HEK293 (cell line): ENCODE measurements at regions not wholly inside any gene's neighbourhood (a gene's known extent, or its start where the extent isn't known, plus 50 kb on each side); places are given as distances from the start of the nearest gene placed in this dataset.

Experiments
- CTCF ChIP-seq: fragments of 450-650 bp; formaldehyde crosslinking; IDR thresholded peaks from 2 replicates; pipeline ENCODE4 v1.5.1; 2016; ENCODE audit warnings: missing biosample characterization, missing genetic modification characterization
- HOXA7 ChIP-seq: sonication (generic); formaldehyde crosslinking; IDR thresholded peaks from 2 replicates; pipeline ENCODE4 v1.8.1; 2022; ENCODE audit warnings: missing genetic modification reagents, borderline replicate concordance
- REPIN1 ChIP-seq: fragments of 450-650 bp; formaldehyde crosslinking; IDR thresholded peaks from 2 replicates; pipeline ENCODE4 v1.5.1; 2017; ENCODE audit warnings: missing biosample characterization, missing genetic modification characterization, low read depth
- SP2 ChIP-seq: fragments of 450-650 bp; formaldehyde crosslinking; IDR thresholded peaks from 2 replicates; pipeline ENCODE4 v1.5.1; 2016; ENCODE audit warnings: missing biosample characterization, missing genetic modification characterization
- YY1 ChIP-seq: fragments of 450-650 bp; formaldehyde crosslinking; IDR thresholded peaks from 2 replicates; pipeline ENCODE4 v1.5.1; 2018; ENCODE audit warnings: missing biosample characterization, missing genetic modification characterization
- ZNF266 ChIP-seq: fragments of 450-650 bp; formaldehyde crosslinking; IDR thresholded peaks from 2 replicates; pipeline ENCODE4 v1.5.1; 2016; ENCODE audit warnings: missing biosample characterization, missing genetic modification characterization, low read depth
- ZNF274 ChIP-seq, 2 experiments: fragments of 200-500 bp in 1 of 2; fragments of 450-650 bp in 1 of 2; sonication (Bioruptor generic) in 1 of 2; formaldehyde crosslinking in 1 of 2; IDR thresholded peaks; 2 replicates each; pipeline versions ENCODE4 v1.5.1 to v1.6.1; 2014 to 2016; ENCODE audit warnings: borderline replicate concordance in 1 of 2, inconsistent platforms in 1 of 2, low read length in 1 of 2, missing biosample characterization in 1 of 2, missing genetic modification characterization in 1 of 2
- ZNF423 ChIP-seq: fragments of 450-650 bp; formaldehyde crosslinking; IDR thresholded peaks from 2 replicates; pipeline ENCODE4 v1.5.1; 2016; ENCODE audit warnings: missing biosample characterization, missing genetic modification characterization
- ZNF530 ChIP-seq: fragments of 450-650 bp; formaldehyde crosslinking; IDR thresholded peaks from 2 replicates; pipeline ENCODE4 v1.5.1; 2016; ENCODE audit warnings: low read depth, missing biosample characterization, missing genetic modification characterization
- ZNF747 ChIP-seq: fragments of 450-650 bp; formaldehyde crosslinking; IDR thresholded peaks from 2 replicates; pipeline ENCODE4 v1.5.1; 2016; ENCODE audit warnings: missing biosample characterization, missing genetic modification characterization
- TF ChIP-seq, protein P1 (sequence below): fragments of 450-650 bp; formaldehyde crosslinking; IDR thresholded peaks from 2 replicates; pipeline ENCODE4 v1.5.1; 2016; ENCODE audit warnings: missing biosample characterization, missing genetic modification characterization
- TF ChIP-seq, protein P2 (sequence below): fragments of 450-650 bp; formaldehyde crosslinking; IDR thresholded peaks from 2 replicates; pipeline ENCODE4 v1.5.1; 2016; ENCODE audit warnings: missing biosample characterization, missing genetic modification characterization
- TF ChIP-seq, protein P3 (sequence below): sonication (generic); formaldehyde crosslinking; IDR thresholded peaks from 2 replicates; pipeline ENCODE4 v1.8.1; 2022; ENCODE audit warnings: mild to moderate bottlenecking, moderate library complexity, missing genetic modification reagents

- no peak for TF ChIP-seq ZNF266
- TF ChIP-seq, protein P1, sequence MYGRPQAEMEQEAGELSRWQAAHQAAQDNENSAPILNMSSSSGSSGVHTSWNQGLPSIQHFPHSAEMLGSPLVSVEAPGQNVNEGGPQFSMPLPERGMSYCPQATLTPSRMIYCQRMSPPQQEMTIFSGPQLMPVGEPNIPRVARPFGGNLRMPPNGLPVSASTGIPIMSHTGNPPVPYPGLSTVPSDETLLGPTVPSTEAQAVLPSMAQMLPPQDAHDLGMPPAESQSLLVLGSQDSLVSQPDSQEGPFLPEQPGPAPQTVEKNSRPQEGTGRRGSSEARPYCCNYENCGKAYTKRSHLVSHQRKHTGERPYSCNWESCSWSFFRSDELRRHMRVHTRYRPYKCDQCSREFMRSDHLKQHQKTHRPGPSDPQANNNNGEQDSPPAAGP (tag by site-specific recombination) = no peak
- no peak for TF ChIP-seq CTCF (tag by site-specific recombination)
- TF ChIP-seq, protein P2, sequence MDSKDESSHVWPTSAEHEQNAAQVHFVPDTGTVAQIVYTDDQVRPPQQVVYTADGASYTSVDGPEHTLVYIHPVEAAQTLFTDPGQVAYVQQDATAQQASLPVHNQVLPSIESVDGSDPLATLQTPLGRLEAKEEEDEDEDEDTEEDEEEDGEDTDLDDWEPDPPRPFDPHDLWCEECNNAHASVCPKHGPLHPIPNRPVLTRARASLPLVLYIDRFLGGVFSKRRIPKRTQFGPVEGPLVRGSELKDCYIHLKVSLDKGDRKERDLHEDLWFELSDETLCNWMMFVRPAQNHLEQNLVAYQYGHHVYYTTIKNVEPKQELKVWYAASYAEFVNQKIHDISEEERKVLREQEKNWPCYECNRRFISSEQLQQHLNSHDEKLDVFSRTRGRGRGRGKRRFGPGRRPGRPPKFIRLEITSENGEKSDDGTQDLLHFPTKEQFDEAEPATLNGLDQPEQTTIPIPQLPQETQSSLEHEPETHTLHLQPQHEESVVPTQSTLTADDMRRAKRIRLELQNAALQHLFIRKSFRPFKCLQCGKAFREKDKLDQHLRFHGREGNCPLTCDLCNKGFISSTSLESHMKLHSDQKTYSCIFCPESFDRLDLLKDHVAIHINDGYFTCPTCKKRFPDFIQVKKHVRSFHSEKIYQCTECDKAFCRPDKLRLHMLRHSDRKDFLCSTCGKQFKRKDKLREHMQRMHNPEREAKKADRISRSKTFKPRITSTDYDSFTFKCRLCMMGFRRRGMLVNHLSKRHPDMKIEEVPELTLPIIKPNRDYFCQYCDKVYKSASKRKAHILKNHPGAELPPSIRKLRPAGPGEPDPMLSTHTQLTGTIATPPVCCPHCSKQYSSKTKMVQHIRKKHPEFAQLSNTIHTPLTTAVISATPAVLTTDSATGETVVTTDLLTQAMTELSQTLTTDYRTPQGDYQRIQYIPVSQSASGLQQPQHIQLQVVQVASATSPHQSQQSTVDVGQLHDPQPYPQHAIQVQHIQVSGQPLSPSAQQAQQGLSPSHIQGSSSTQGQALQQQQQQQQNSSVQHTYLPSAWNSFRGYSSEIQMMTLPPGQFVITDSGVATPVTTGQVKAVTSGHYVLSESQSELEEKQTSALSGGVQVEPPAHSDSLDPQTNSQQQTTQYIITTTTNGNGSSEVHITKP = no peak
- no peak for TF ChIP-seq ZNF530
- no peak for TF ChIP-seq ZNF747 (tag by site-specific recombination)
- TF ChIP-seq HOXA7 (CRISPR knock-in tag) = no peak
- TF ChIP-seq, protein P3, sequence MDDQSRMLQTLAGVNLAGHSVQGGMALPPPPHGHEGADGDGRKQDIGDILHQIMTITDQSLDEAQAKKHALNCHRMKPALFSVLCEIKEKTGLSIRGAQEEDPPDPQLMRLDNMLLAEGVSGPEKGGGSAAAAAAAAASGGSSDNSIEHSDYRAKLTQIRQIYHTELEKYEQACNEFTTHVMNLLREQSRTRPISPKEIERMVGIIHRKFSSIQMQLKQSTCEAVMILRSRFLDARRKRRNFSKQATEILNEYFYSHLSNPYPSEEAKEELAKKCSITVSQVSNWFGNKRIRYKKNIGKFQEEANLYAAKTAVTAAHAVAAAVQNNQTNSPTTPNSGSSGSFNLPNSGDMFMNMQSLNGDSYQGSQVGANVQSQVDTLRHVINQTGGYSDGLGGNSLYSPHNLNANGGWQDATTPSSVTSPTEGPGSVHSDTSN = no peak
- no peak for TF ChIP-seq YY1 (tag by site-specific recombination)
- TF ChIP-seq ZNF423 (tag by site-specific recombination) = no peak
- no peak for TF ChIP-seq SP2 (tag by site-specific recombination)
- no peak for TF ChIP-seq ZNF274 (IDR thresholded peaks at IDR 0.05; ENCODE audit: low read length)
- no peak for TF ChIP-seq ZNF274 (tag by site-specific recombination; IDR thresholded peaks at IDR 0.05; ENCODE audit: borderline replicate concordance)
- no peak for TF ChIP-seq REPIN1 (tag by site-specific recombination)
Measured at GRCh38 chr5:2140501-2141175, 257.9 kb upstream of the IRX4 start.
